ENCODE measurements at regions not wholly inside any gene's neighbourhood (a gene's known extent, or its start where the extent isn't known, plus 50 kb on each side); places are given as distances from the start of the nearest gene placed in this dataset.

DNA sequence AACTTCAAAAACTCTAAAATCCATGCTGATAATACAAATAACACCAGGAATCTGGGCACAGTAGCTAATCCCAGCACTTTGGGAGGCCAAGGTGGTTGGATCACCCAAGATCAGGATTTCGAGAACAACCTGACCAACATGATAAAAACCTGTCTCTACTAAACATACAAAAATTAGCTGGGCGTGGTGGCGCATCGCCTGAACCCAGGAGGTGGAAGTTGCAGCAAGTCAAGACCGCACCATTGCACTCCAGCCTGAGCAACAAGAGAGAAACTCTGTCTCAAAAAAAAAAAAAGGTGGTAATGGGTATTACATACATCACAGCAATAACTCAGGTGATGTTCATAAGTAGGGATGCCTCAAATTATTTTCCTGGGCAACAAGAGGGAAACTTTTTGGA lies 315.0 kb upstream of the MEOX2 start:
- no peak overlapping the region for H3K9ac ChIP-seq (ENCODE audit: low read length)
- no peak overlapping the region for H2BK12ac ChIP-seq (ENCODE audit: low read length in 2 of 2)
- 97% methylated on average over 5 of the region's 5 CpGs for WGBS
- H3K4me2 ChIP-seq (ENCODE audit: low read length, poor library complexity, severe bottlenecking), result no peak overlapping the region
- H3K18ac ChIP-seq (ENCODE audit: low read depth in 1 of 2, low read length in 2 of 2), result no peak overlapping the region
- H2AFZ ChIP-seq (ENCODE audit: low read depth, low read length), result no peak overlapping the region
- H3K27ac ChIP-seq (ENCODE audit: low read length, poor library complexity, severe bottlenecking), result no peak overlapping the region
- H3K4ac ChIP-seq (ENCODE audit: low read depth in 1 of 2, low read length in 2 of 2), result no peak overlapping the region
- H3K36me3 ChIP-seq (ENCODE audit: control insufficient read depth in 1 of 2, insufficient read depth in 2 of 2, low read depth in 1 of 2, low read length in 2 of 2), result no peaks in the 10 kb centered on the region
- no peak overlapping the region for H3K23ac ChIP-seq (ENCODE audit: low read length in 2 of 2)
- no peaks in the 10 kb centered on the region for H3K9me3 ChIP-seq (ENCODE audit: control insufficient read depth, low read length)
- no peak overlapping the region for H2BK120ac ChIP-seq (ENCODE audit: low read depth, low read length)
- no peak overlapping the region for H2BK5ac ChIP-seq (ENCODE audit: low read depth, low read length, poor library complexity, severe bottlenecking)
- no peak overlapping the region for H4K8ac ChIP-seq (ENCODE audit: low read length)
- H3K4me1 ChIP-seq (ENCODE audit: control insufficient read depth, insufficient read depth, low read depth, low read length), result no peaks in the 10 kb centered on the region
- H4K91ac ChIP-seq (ENCODE audit: low read length), result no peak overlapping the region
- no peak overlapping the region for H2BK15ac ChIP-seq (ENCODE audit: low read depth, poor library complexity, severe bottlenecking)
- no peaks in the 10 kb centered on the region for H3K79me1 ChIP-seq (replicated peaks; ENCODE audit: low read length, poor library complexity, severe bottlenecking)
- no peak overlapping the region for H3K14ac ChIP-seq (ENCODE audit: low read length in 2 of 2)
- no peak overlapping the region for H2AK5ac ChIP-seq (ENCODE audit: low read length, severe bottlenecking)
- no peaks in the 10 kb centered on the region for H3K27me3 ChIP-seq (ENCODE audit: control insufficient read depth in 1 of 2, insufficient read depth in 1 of 2, low read length in 2 of 2)
- no peak overlapping the region for H3K4me3 ChIP-seq (ENCODE audit: insufficient read depth in 1 of 2, low read depth in 1 of 2, low read length in 2 of 2)
- DNase-seq, result no peak

DNA sequence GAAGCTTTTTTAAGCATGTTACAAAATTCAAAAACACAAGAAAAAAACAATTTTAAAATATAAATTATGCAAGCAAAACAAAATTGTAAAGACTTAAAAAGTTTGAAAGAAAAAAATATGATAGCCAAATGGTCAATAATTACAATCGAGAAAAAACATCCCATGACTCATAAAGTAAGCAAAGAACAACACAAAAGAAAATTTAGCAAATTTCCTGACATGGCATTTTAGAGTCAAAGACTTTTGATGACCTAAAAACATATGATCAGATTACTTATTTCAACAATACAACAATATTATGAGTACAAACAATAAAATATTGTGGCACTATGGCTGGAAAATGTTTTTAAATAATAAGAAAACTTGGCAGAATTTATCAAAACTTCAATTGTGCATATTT lies 312.1 kb upstream of the MEOX2 start:
- no peak overlapping the region for H2BK15ac ChIP-seq (ENCODE audit: low read depth, poor library complexity, severe bottlenecking)
- no peaks in the 10 kb centered on the region for H3K4me1 ChIP-seq (ENCODE audit: control insufficient read depth, insufficient read depth, low read depth, low read length)
- H3K27ac ChIP-seq (ENCODE audit: low read length, poor library complexity, severe bottlenecking), result no peak overlapping the region
- H2AFZ ChIP-seq (ENCODE audit: low read depth, low read length), result no peak overlapping the region
- H4K91ac ChIP-seq (ENCODE audit: low read length), result no peak overlapping the region
- no peak overlapping the region for H3K4me3 ChIP-seq (ENCODE audit: insufficient read depth in 1 of 2, low read depth in 1 of 2, low read length in 2 of 2)
- H3K27me3 ChIP-seq (ENCODE audit: control insufficient read depth in 1 of 2, insufficient read depth in 1 of 2, low read length in 2 of 2), result no peaks in the 10 kb centered on the region
- no peaks in the 10 kb centered on the region for H3K79me1 ChIP-seq (replicated peaks; ENCODE audit: low read length, poor library complexity, severe bottlenecking)
- no peak overlapping the region for H3K14ac ChIP-seq (ENCODE audit: low read length in 2 of 2)
- no peak overlapping the region for H2BK12ac ChIP-seq (ENCODE audit: low read length in 2 of 2)
- no peak overlapping the region for H3K4me2 ChIP-seq (ENCODE audit: low read length, poor library complexity, severe bottlenecking)
- no peak overlapping the region for H2BK5ac ChIP-seq (ENCODE audit: low read depth, low read length, poor library complexity, severe bottlenecking)
- H3K18ac ChIP-seq (ENCODE audit: low read depth in 1 of 2, low read length in 2 of 2), result no peak overlapping the region
- no peaks in the 10 kb centered on the region for H3K36me3 ChIP-seq (ENCODE audit: control insufficient read depth in 1 of 2, insufficient read depth in 2 of 2, low read depth in 1 of 2, low read length in 2 of 2)
- H2AK5ac ChIP-seq (ENCODE audit: low read length, severe bottlenecking), result no peak overlapping the region
- H3K9ac ChIP-seq (ENCODE audit: low read length), result no peak overlapping the region
- DNase-seq, result no peak
- H3K9me3 ChIP-seq (ENCODE audit: control insufficient read depth, low read length), result no peaks in the 10 kb centered on the region
- H4K8ac ChIP-seq (ENCODE audit: low read length), result no peak overlapping the region
- no peak overlapping the region for H3K23ac ChIP-seq (ENCODE audit: low read length in 2 of 2)
- no peak overlapping the region for H3K4ac ChIP-seq (ENCODE audit: low read depth in 1 of 2, low read length in 2 of 2)
- no CpG with 5 or more reads among the region's 1 CpG for WGBS
- no peak overlapping the region for H2BK120ac ChIP-seq (ENCODE audit: low read depth, low read length)

- Histone ChIP-seq H2BK15ac (ENCODE audit: low read depth, poor library complexity, severe bottlenecking) (no peak overlapping the region), H3K9me3 (ENCODE audit: control insufficient read depth, low read length) (no peaks in the 10 kb centered on the region), H2BK5ac (ENCODE audit: low read depth, low read length, poor library complexity, severe bottlenecking) (no peak overlapping the region), H3K4ac (ENCODE audit: low read depth in 1 of 2, low read length in 2 of 2) (no peak overlapping the region), H3K4me1 (ENCODE audit: control insufficient read depth, insufficient read depth, low read depth, low read length) (no peaks in the 10 kb centered on the region), H2AK5ac (ENCODE audit: low read length, severe bottlenecking) (no peak overlapping the region), H4K91ac (ENCODE audit: low read length) (no peak overlapping the region), H3K14ac (ENCODE audit: low read length in 2 of 2) (no peak overlapping the region), H4K8ac (ENCODE audit: low read length) (no peak overlapping the region), H3K23ac (ENCODE audit: low read length in 2 of 2) (no peak overlapping the region), H2BK12ac (ENCODE audit: low read length in 2 of 2) (no peak overlapping the region), H3K4me3 (ENCODE audit: insufficient read depth in 1 of 2, low read depth in 1 of 2, low read length in 2 of 2) (no peak overlapping the region), H3K4me2 (ENCODE audit: low read length, poor library complexity, severe bottlenecking) (no peak overlapping the region), H3K9ac (ENCODE audit: low read length) (no peak overlapping the region), H3K18ac (ENCODE audit: low read depth in 1 of 2, low read length in 2 of 2) (no peak overlapping the region), H2BK120ac (ENCODE audit: low read depth, low read length) (no peak overlapping the region), H3K79me1 (replicated peaks; ENCODE audit: low read length, poor library complexity, severe bottlenecking) (no peaks in the 10 kb centered on the region), H3K27me3 (ENCODE audit: control insufficient read depth in 1 of 2, insufficient read depth in 1 of 2, low read length in 2 of 2) (no peaks in the 10 kb centered on the region), H3K27ac (ENCODE audit: low read length, poor library complexity, severe bottlenecking) (no peak overlapping the region), H3K36me3 (ENCODE audit: control insufficient read depth in 1 of 2, insufficient read depth in 2 of 2, low read depth in 1 of 2, low read length in 2 of 2) (no peaks in the 10 kb centered on the region), H2AFZ (ENCODE audit: low read depth, low read length) (no peak overlapping the region)
- WGBS, result 100% methylated on average over 1 of the region's 1 CpG
- no peak for DNase-seq
These were observed 308.5 kb upstream of the MEOX2 start for GRCh38 chr7:15995027-15995426.

- WGBS, result over 99% methylated on average over 5 of the region's 5 CpGs
- Histone ChIP-seq H2BK120ac (ENCODE audit: low read depth, low read length) (no peak overlapping the region), H2BK12ac (ENCODE audit: low read length in 2 of 2) (no peak overlapping the region), H3K9me3 (ENCODE audit: control insufficient read depth, low read length) (no peaks in the 10 kb centered on the region), H3K4ac (ENCODE audit: low read depth in 1 of 2, low read length in 2 of 2) (no peak overlapping the region), H4K91ac (ENCODE audit: low read length) (no peak overlapping the region), H3K23ac (ENCODE audit: low read length in 2 of 2) (no peak overlapping the region), H3K27me3 (ENCODE audit: control insufficient read depth in 1 of 2, insufficient read depth in 1 of 2, low read length in 2 of 2) (no peaks in the 10 kb centered on the region), H3K14ac (ENCODE audit: low read length in 2 of 2) (no peak overlapping the region), H3K18ac (ENCODE audit: low read depth in 1 of 2, low read length in 2 of 2) (no peak overlapping the region), H3K79me1 (replicated peaks; ENCODE audit: low read length, poor library complexity, severe bottlenecking) (no peaks in the 10 kb centered on the region), H3K4me1 (ENCODE audit: control insufficient read depth, insufficient read depth, low read depth, low read length) (no peaks in the 10 kb centered on the region), H2BK5ac (ENCODE audit: low read depth, low read length, poor library complexity, severe bottlenecking) (no peak overlapping the region), H2AFZ (ENCODE audit: low read depth, low read length) (no peak overlapping the region), H3K9ac (ENCODE audit: low read length) (no peak overlapping the region), H2AK5ac (ENCODE audit: low read length, severe bottlenecking) (no peak overlapping the region), H2BK15ac (ENCODE audit: low read depth, poor library complexity, severe bottlenecking) (no peak overlapping the region), H3K4me2 (ENCODE audit: low read length, poor library complexity, severe bottlenecking) (no peak overlapping the region), H3K36me3 (ENCODE audit: control insufficient read depth in 1 of 2, insufficient read depth in 2 of 2, low read depth in 1 of 2, low read length in 2 of 2) (no peaks in the 10 kb centered on the region), H3K27ac (ENCODE audit: low read length, poor library complexity, severe bottlenecking) (no peak overlapping the region), H3K4me3 (ENCODE audit: insufficient read depth in 1 of 2, low read depth in 1 of 2, low read length in 2 of 2) (no peak overlapping the region), H4K8ac (ENCODE audit: low read length) (no peak overlapping the region)
- DNase-seq, result no peak
These were observed 302.7 kb upstream of the MEOX2 start for GRCh38 chr7:15989194-15989593.

Measured in mesenchymal stem cell (in vitro differentiated cells and primary cell).